ENCODE measurements at regions not wholly inside any gene's neighbourhood (a gene's known extent, or its start where the extent isn't known, plus 50 kb on each side); places are given as distances from the start of the nearest gene placed in this dataset.
"Not testable (repeated sequence)": the region's sequence is repeated elsewhere in the genome, so short reads cannot be mapped to it uniquely, and the experiment has no call there.

GRCh38 chr6:20275837-20276236 is 63.6 kb upstream of the MBOAT1 start:
- not testable (repeated sequence) for TF ChIP-seq NANOG (IDR thresholded peaks at IDR 0.05; ENCODE audit: borderline replicate concordance); POLR2AphosphoS5 (IDR thresholded peaks at IDR 0.05; ENCODE audit: low read depth); EZH2 (IDR thresholded peaks at IDR 0.05; ENCODE audit: low read depth, unreplicated experiment); CTCF (conservative IDR thresholded peaks at IDR 0.05; ENCODE audit: low read depth in 2 of 2); REST (IDR thresholded peaks at IDR 0.05; ENCODE audit: unreplicated experiment); ETS1 (IDR thresholded peaks at IDR 0.05); ZNF331 (CRISPR knock-in tag; IDR thresholded peaks at IDR 0.05; ENCODE audit: low read depth); STAT1 (IDR thresholded peaks at IDR 0.05; ENCODE audit: unreplicated experiment)
